HG03520 (cell line): ENCODE measurements at regions not wholly inside any gene's neighbourhood (a gene's known extent, or its start where the extent isn't known, plus 50 kb on each side); places are given as distances from the start of the nearest gene placed in this dataset.
A peak's percentile ranks its signal among the peaks of the same experiment; 100 is the strongest.
"Not testable (repeated sequence)": the region's sequence is repeated elsewhere in the genome, so short reads cannot be mapped to it uniquely, and the experiment has no call there.

ENCODE experiments used
- ATAC-seq: cut with Tn5 transposase; IDR thresholded peaks from one replicate; pipeline ENCODE4 v1.9.1; 2021; ENCODE audit warnings: mild to moderate bottlenecking, moderate library complexity; ENCODE audit not compliant: unreplicated experiment

- no peak for ATAC-seq
Measured at GRCh38 chr6:74448850-74449249, 752.8 kb downstream of the CD109 start.

- ATAC-seq, result peak; percentile 79
Measured at GRCh38 chr6:74447013-74447412, 751.0 kb downstream of the CD109 start.

DNA sequence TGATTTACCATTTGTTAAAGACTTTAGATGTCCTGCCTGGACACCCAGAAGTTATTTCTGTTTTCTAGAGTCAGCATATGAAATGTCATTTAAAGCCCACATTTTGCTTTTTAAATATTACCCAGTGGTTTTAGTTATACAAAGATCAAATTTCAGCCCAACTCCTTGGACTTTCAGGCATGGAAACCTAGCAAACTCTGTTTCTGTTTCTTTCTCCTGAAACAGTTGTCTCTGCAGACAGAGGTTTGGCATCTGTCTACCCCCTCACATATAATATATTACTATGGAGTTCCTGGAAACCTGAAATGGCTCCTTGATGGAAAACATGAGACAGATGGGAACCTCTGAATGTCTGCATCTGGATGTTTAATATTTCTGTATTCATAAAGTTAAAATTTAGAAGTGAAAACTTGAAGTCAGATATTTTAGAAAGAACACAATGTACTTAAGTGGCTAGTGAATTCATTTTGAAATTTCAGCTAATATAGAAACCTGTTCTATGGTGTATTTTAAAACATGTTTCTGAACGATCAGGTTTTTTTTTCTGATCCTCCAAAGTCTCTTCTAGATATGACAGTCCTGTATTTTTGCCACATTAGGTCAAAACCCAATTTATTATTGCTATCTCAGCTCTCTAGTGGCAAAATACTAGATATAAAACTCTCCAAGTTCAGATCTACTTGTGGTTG, 743.3 kb downstream of the CD109 start:
- no peak for ATAC-seq

DNA sequence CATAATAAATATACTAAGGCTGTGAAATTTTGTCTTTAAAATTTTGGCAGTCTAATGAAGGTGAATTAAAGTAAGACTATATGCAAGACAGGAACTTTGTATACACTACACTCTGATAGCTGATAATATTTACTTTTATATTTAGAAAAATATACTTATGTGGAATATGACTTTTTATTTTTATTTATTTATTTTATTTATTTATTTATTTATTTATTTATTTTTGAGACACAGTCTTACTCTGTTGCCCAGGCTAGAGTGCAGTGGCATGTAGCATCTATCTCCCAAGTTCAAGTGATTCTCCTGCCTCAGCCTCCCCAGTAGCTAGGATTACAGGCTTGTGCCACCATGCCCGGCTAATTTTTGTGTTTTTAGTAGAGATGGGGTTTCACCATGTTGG, 742.4 kb downstream of the CD109 start:
- ATAC-seq, result not testable (repeated sequence)

GRCh38 chr6:74434171-74434570, 738.2 kb downstream of the CD109 start:
- ATAC-seq, result no peak

- no peak for ATAC-seq
Measured at GRCh38 chr6:74431873-74432580, 736.0 kb downstream of the CD109 start.

- no peak for ATAC-seq
Measured at GRCh38 chr6:74420221-74420620, 724.2 kb downstream of the CD109 start.

- ATAC-seq, result no peak
Measured at GRCh38 chr6:74415056-74415455, 719.1 kb downstream of the CD109 start.

GRCh38 chr6:74410630-74411029, 714.6 kb downstream of the CD109 start:
- no peak for ATAC-seq

- peak; percentile 81 for ATAC-seq
Measured at GRCh38 chr6:74409447-74409846, 713.4 kb downstream of the CD109 start.

- ATAC-seq, result no peak
Measured at GRCh38 chr6:74408844-74409243, 712.8 kb downstream of the CD109 start.

- no peak for ATAC-seq
Measured at GRCh38 chr6:74404366-74404765, 708.4 kb downstream of the CD109 start.

- no peak for ATAC-seq
Measured at GRCh38 chr6:74402781-74403180, 706.8 kb downstream of the CD109 start.

DNA sequence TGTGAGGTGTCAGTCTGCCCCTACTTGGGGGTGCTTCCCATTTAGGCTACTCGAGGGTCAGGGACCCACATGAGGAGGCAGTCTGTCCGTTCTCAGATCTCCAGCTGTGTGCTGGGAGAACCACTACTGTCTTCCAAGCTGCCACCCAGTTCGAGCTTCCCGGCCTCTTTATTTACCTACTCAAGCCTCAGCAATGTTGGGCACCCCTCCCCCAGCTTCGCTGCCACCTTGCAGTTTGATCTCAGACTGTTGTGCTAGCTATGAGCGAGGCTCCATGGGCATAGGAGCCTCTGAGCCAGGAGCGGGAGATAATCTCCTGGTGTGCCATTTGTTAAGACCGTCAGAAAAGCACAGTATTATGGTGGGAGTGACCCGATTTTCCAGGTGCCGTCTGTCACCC, 682.4 kb downstream of the CD109 start:
- ATAC-seq, result not testable (repeated sequence)

DNA sequence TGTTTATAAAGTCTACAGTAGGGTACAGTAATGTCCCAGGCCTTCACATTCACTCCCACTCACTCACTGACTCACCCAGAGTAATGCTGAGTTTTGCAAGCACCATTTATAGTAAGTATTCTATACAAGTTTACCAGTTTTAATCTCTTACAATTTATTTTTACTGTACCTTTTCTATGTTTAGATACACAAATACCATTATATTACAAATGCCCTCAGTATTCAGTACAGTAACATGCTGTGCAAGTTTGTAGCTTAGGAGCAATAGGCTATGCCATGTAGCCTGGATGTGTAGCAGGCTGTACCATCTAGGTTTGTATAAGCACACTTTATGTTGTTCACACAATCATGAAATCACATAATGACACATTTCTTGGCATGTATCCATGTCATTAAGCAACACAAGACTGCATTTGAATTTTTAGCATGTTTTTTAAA, 673.6 kb downstream of the CD109 start:
- ATAC-seq, result no peak

DNA sequence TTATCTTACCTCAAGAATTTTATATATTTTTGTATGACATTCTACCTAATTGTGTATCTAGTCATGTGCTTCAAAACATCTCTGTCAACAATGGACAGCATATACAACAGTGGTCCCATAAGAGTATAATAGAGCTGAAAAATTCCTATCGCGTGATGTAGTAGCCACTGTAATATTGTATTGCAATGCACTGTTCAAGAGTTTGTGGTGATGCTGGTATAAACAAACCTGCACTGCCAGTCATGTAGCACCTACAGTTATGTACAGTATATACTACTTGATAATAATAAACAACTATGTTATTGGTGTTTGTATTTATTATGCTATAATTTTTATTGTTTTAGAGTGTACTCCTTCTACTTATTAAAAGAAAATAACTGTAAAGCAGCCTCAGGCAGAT, 672.7 kb downstream of the CD109 start:
- ATAC-seq, result no peak

DNA sequence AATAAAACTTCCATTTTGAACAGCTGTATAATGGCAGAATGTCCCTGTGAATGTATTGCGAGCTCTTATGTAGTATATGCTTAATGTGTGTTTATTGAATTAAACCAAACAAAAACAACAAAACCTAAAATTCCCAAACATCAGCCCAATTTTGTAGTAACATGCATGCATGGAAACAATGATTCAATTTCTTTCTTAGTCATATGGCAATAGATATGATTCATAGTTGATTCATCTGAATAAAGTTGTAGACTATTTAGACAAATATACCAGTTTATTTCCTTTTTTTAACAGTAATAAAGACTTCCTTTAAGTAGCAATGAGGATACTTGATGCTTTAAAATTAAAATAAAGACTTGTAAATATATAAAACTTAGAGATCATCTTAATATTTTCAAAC, 670.6 kb downstream of the CD109 start:
- ATAC-seq, result no peak

DNA sequence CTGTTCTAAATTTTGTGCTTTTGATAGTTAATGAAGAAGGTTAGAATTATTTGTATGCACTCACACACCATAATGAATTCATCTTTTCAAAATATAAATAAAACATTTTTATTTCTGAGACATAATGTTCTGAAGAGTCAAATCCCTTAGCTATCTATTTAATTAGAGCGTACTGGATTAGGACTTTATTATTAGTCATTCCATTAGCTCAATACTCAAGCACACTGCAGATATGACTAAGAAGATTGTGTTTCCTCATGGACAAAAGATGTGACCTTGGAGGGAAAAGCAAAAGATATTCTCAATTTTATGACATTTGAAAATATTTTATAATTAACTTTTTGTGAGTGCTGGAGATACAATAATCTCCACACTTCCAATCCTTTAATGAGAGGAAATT, 666.4 kb downstream of the CD109 start:
- no peak for ATAC-seq

- no peak for ATAC-seq
Measured at GRCh38 chr6:74357321-74357720, 661.3 kb downstream of the CD109 start.

GRCh38 chr6:74356391-74356790, 660.4 kb downstream of the CD109 start:
- ATAC-seq, result no peak

- no peak for ATAC-seq
Measured at GRCh38 chr6:74346936-74347535, 651.0 kb downstream of the CD109 start.

GRCh38 chr6:74343804-74344203, 647.8 kb downstream of the CD109 start:
- ATAC-seq, result no peak
